SU-DHL-6 (cell line): ENCODE measurements at regions not wholly inside any gene's neighbourhood (a gene's known extent, or its start where the extent isn't known, plus 50 kb on each side); places are given as distances from the start of the nearest gene placed in this dataset.

Experiments used
- H2AFZ ChIP-seq: fragments of 200-600 bp; sonication (generic); 2 replicates; pipeline ENCODE4 v1.6.1; 2014; ENCODE audit warnings: low read depth, mild to moderate bottlenecking, moderate library complexity, mixed read lengths, antibody characterized with exemption, low read length; ENCODE audit not compliant: severe bottlenecking
- H3F3A ChIP-seq: fragments of 200-600 bp; shearing (Covaris generic); 2 replicates; pipeline ENCODE4 v1.6.0; 2016; ENCODE audit warnings: antibody characterized with exemption, mild to moderate bottlenecking; ENCODE audit not compliant: insufficient read depth
- H3K27ac ChIP-seq: fragments of 200-600 bp; sonication (generic); 2 replicates; pipeline ENCODE4 v1.5.1; 2016; ENCODE audit warnings: low read depth, mild to moderate bottlenecking, low read length, moderate library complexity, mixed read lengths
- H3K27me3 ChIP-seq: fragments of 200-600 bp; sonication (generic), shearing (Covaris generic); 2 replicates; pipeline ENCODE4 v1.6.0; 2014; ENCODE audit warnings: mild to moderate bottlenecking, low read length
- H3K36me3 ChIP-seq: fragments of 200-600 bp; sonication (generic); 2 replicates; pipeline ENCODE4 v1.6.1; 2014; ENCODE audit warnings: mild to moderate bottlenecking, low read length, mixed read lengths
- H3K4me2 ChIP-seq: fragments of 300-600, 200-600 bp; shearing (Covaris generic), sonication (generic); 2 replicates; pipeline ENCODE4 v1.6.0; 2014; ENCODE audit warnings: low read length, low read depth, mild to moderate bottlenecking; ENCODE audit not compliant: poor library complexity, severe bottlenecking
- H3K4me3 ChIP-seq: fragments of 200-600 bp; sonication (generic); 2 replicates; pipeline ENCODE4 v1.5.1; 2014; ENCODE audit warnings: antibody characterized with exemption, low read length, mild to moderate bottlenecking, mixed read lengths; ENCODE audit not compliant: insufficient read depth, poor library complexity, severe bottlenecking
- H3K79me2 ChIP-seq: fragments of 200-600 bp; sonication (generic); 2 replicates; pipeline ENCODE4 v1.6.1; 2014; ENCODE audit warnings: mild to moderate bottlenecking, low read length, moderate library complexity; ENCODE audit not compliant: insufficient read depth
- H3K9ac ChIP-seq: fragments of 200-600 bp; sonication (generic); 2 replicates; pipeline ENCODE4 v1.7.0; 2014; ENCODE audit warnings: mild to moderate bottlenecking, low read length
- H3K9me2 ChIP-seq: fragments of 200-600 bp; sonication (generic); replicated peaks from 2 replicates; pipeline ENCODE4 v1.6.1; 2014; ENCODE audit warnings: low read length; ENCODE audit not compliant: insufficient read depth
- H3K9me3 ChIP-seq: fragments of 200-600 bp; sonication (generic); 2 replicates; pipeline ENCODE4 v1.6.1; 2014; ENCODE audit warnings: low read length, mixed read lengths; ENCODE audit not compliant: insufficient read depth
- H4K20me1 ChIP-seq: fragments of 200-600 bp; sonication (generic); 2 replicates; pipeline ENCODE4 v1.6.1; 2014; ENCODE audit warnings: low read depth, mild to moderate bottlenecking, antibody characterized with exemption, low read length, moderate library complexity, mixed read lengths
- EZH2phosphoT487 ChIP-seq: fragments of 200-600 bp; sonication (generic), shearing (Covaris generic); conservative IDR thresholded peaks from 2 replicates; pipeline ENCODE4 v1.6.1; 2018; ENCODE audit warnings: mild to moderate bottlenecking, antibody characterized with exemption, low read length, moderate library complexity, mixed read lengths
- TF ChIP-seq, protein P1 (sequence below): fragments of 200-600 bp; sonication (generic); IDR thresholded peaks from one replicate; pipeline ENCODE4 v1.5.1; 2017; ENCODE audit warnings: antibody characterized with exemption, mild to moderate bottlenecking, low read length, moderate library complexity; ENCODE audit not compliant: insufficient read depth, poor library complexity, severe bottlenecking

DNA sequence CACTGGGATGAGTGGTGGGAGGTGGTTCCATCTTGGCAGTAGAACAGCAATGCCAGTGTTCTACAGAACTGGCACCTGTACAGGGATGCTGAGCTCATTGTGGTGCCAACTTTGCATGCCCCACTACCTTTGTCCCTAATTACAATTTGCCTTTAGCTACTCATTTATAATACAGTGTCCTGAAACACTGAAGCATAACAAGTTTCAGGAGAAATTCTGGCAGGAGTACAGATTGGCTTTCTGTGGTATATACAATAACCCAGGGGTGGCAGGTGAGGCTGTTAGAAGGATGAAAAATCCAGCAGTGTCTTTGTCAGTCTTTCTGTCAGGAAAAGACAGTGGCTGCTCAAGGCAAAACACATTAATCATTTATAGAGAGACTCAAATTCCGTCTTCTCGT is 240.3 kb downstream of the FAM76B start:
- Histone ChIP-seq H4K20me1 (no peaks in the 10 kb centered on the region), H3K79me2 (no peaks in the 10 kb centered on the region), H3K9me2 (no peaks in the 10 kb centered on the region), H3K36me3 (no peaks in the 10 kb centered on the region), H3F3A (no peaks in the 10 kb centered on the region), H3K9ac (no peak overlapping the region), H3K27ac (no peak overlapping the region), H3K9me3 (no peaks in the 10 kb centered on the region), H3K27me3 (no peaks in the 10 kb centered on the region), H2AFZ (no peak overlapping the region), H3K4me2 (no peak overlapping the region), H3K4me3 (no peak overlapping the region)
- TF ChIP-seq, protein P1, sequence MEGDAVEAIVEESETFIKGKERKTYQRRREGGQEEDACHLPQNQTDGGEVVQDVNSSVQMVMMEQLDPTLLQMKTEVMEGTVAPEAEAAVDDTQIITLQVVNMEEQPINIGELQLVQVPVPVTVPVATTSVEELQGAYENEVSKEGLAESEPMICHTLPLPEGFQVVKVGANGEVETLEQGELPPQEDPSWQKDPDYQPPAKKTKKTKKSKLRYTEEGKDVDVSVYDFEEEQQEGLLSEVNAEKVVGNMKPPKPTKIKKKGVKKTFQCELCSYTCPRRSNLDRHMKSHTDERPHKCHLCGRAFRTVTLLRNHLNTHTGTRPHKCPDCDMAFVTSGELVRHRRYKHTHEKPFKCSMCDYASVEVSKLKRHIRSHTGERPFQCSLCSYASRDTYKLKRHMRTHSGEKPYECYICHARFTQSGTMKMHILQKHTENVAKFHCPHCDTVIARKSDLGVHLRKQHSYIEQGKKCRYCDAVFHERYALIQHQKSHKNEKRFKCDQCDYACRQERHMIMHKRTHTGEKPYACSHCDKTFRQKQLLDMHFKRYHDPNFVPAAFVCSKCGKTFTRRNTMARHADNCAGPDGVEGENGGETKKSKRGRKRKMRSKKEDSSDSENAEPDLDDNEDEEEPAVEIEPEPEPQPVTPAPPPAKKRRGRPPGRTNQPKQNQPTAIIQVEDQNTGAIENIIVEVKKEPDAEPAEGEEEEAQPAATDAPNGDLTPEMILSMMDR, result no peak
- no peak for TF ChIP-seq EZH2phosphoT487

- H3K9ac ChIP-seq, result no peak overlapping the region
- H3K4me3 ChIP-seq, result no peak overlapping the region
- no peaks in the 10 kb centered on the region for H4K20me1 ChIP-seq
- no peaks in the 10 kb centered on the region for H3K36me3 ChIP-seq
- no peaks in the 10 kb centered on the region for H3K79me2 ChIP-seq
- H3K27ac ChIP-seq, result no peak overlapping the region
- H3F3A ChIP-seq, result no peaks in the 10 kb centered on the region
- H3K9me2 ChIP-seq, result no peaks in the 10 kb centered on the region
- TF ChIP-seq EZH2phosphoT487, result no peak
- TF ChIP-seq, protein P1, result no peak
- H3K4me2 ChIP-seq, result no peak overlapping the region
- no peak overlapping the region for H2AFZ ChIP-seq
- no peaks in the 10 kb centered on the region for H3K9me3 ChIP-seq
- no peaks in the 10 kb centered on the region for H3K27me3 ChIP-seq
Observed at GRCh38 chr11:95548416-95548815, 241.2 kb downstream of the FAM76B start.

- Histone ChIP-seq H3K4me3 (no peak overlapping the region), H3K9me3 (no peaks in the 10 kb centered on the region), H3F3A (no peaks in the 10 kb centered on the region), H2AFZ (no peak overlapping the region), H3K9me2 (no peaks in the 10 kb centered on the region), H4K20me1 (no peaks in the 10 kb centered on the region), H3K36me3 (no peaks in the 10 kb centered on the region), H3K27me3 (no peaks in the 10 kb centered on the region), H3K79me2 (no peaks in the 10 kb centered on the region), H3K9ac (no peak overlapping the region), H3K4me2 (no peak overlapping the region), H3K27ac (no peak overlapping the region)
- TF ChIP-seq, protein P1, result no peak
- TF ChIP-seq EZH2phosphoT487, result no peak
Observed at GRCh38 chr11:95547976-95548375, 241.6 kb downstream of the FAM76B start.
